Keratinocyte (primary cell): ENCODE measurements at regions not wholly inside any gene's neighbourhood (a gene's known extent, or its start where the extent isn't known, plus 50 kb on each side); places are given as distances from the start of the nearest gene placed in this dataset.

Experiments
- EZH2 ChIP-seq: IDR thresholded peaks from one replicate; pipeline ENCODE4 v1.6.1; 2012; ENCODE audit warnings: inconsistent platforms, mild to moderate bottlenecking, low read length, moderate library complexity
- TF ChIP-seq, protein P1 (sequence below), 3 experiments: IDR thresholded peaks in 1 of 3; conservative IDR thresholded peaks in 1 of 3; optimal IDR thresholded peaks in 1 of 3; 2 replicates in 2 of 3; 3 replicates in 1 of 3; pipeline versions ENCODE3 to v1.5.1; 2011; ENCODE audit warnings: low read length in 3 of 3, mild to moderate bottlenecking in 3 of 3, moderate library complexity in 2 of 3, control low read depth in 1 of 3, inconsistent platforms in 1 of 3; ENCODE audit not compliant: insufficient read depth in 2 of 3; ENCODE audit errors: extremely low read depth in 1 of 3

- TF ChIP-seq EZH2: no peak
- TF ChIP-seq, protein P1, sequence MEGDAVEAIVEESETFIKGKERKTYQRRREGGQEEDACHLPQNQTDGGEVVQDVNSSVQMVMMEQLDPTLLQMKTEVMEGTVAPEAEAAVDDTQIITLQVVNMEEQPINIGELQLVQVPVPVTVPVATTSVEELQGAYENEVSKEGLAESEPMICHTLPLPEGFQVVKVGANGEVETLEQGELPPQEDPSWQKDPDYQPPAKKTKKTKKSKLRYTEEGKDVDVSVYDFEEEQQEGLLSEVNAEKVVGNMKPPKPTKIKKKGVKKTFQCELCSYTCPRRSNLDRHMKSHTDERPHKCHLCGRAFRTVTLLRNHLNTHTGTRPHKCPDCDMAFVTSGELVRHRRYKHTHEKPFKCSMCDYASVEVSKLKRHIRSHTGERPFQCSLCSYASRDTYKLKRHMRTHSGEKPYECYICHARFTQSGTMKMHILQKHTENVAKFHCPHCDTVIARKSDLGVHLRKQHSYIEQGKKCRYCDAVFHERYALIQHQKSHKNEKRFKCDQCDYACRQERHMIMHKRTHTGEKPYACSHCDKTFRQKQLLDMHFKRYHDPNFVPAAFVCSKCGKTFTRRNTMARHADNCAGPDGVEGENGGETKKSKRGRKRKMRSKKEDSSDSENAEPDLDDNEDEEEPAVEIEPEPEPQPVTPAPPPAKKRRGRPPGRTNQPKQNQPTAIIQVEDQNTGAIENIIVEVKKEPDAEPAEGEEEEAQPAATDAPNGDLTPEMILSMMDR (optimal IDR thresholded peaks at IDR 0.05 in 1 of 3, IDR thresholded peaks at IDR 0.05 in 1 of 3, conservative IDR thresholded peaks at IDR 0.05 in 1 of 3; ENCODE audit: extremely low read depth in 1 of 3, insufficient read depth in 2 of 3, low read length in 3 of 3): no peak
Observed at GRCh38 chr21:15514073-15514946, 215.5 kb upstream of the USP25 start.
